OCI-LY1 (cell line): ENCODE measurements at regions not wholly inside any gene's neighbourhood (a gene's known extent, or its start where the extent isn't known, plus 50 kb on each side); places are given as distances from the start of the nearest gene placed in this dataset.

Experiments used
- CTCF ChIP-seq: fragments of 200-600 bp; sonication (generic), shearing (Covaris generic); IDR thresholded peaks from 2 replicates; pipeline ENCODE4 v1.5.1; 2017; ENCODE audit warnings: mild to moderate bottlenecking, antibody characterized with exemption, low read length, moderate library complexity, mixed read lengths
- EZH2 ChIP-seq: fragments of 200-600 bp; sonication (generic), shearing (Covaris generic); IDR thresholded peaks from 2 replicates; pipeline ENCODE4 v1.8.0; 2017; ENCODE audit warnings: borderline replicate concordance, mixed run types, mild to moderate bottlenecking, antibody characterized with exemption, low read length, moderate library complexity, mixed read lengths

GRCh38 chr12:90870971-90871725, 83.8 kb downstream of the CCER1 start:
- TF ChIP-seq CTCF (no peak), EZH2 (no peak)
